A673 (cell line): ENCODE measurements at regions not wholly inside any gene's neighbourhood (a gene's known extent, or its start where the extent isn't known, plus 50 kb on each side); places are given as distances from the start of the nearest gene placed in this dataset.

Experiments used
- BruUV-seq: library from RNA; stranded (reverse); fragments of 400-500 nt; replicated peaks from 2 replicates; lab custom pipeline; 2021; lab: Mats Ljungman, UMichigan
- CTCF ChIA-PET: fragments of 300-600 bp; sonication (Branson Sonifier 250); formaldehyde crosslinking; loops from one replicate; lab custom pipeline; 2022; ENCODE audit warnings: antibody characterized with exemption; lab: Charles Lee
- POLR2A ChIA-PET: fragments of 300-600 bp; sonication (Branson Sonifier 250); formaldehyde crosslinking; loops from one replicate; lab custom pipeline; 2022; ENCODE audit warnings: antibody characterized with exemption; ENCODE audit not compliant: low non-redundant PET; lab: Charles Lee
- DNase-seq: peaks from one replicate; pipeline ENCODE4 v3.0.0-alpha.2; 2015; ENCODE audit warnings: low spot score
- H3K27ac ChIP-seq: fragments of 200-600 bp; sonication (generic); 2 replicates; pipeline ENCODE4 v1.5.1; 2016; ENCODE audit warnings: mixed run types, low read depth, mild to moderate bottlenecking, mixed read lengths, antibody characterized with exemption, low read length; ENCODE audit not compliant: poor library complexity, severe bottlenecking
- H3K27me3 ChIP-seq: fragments of 200-600 bp; sonication (generic); replicated peaks from 2 replicates; pipeline ENCODE4 v1.6.1; 2017; ENCODE audit warnings: mixed run types, low read depth, mild to moderate bottlenecking, mixed read lengths, antibody characterized with exemption, low read length; ENCODE audit not compliant: insufficient read depth, poor library complexity
- H3K36me3 ChIP-seq: fragments of 200-600 bp; sonication (generic); 2 replicates; pipeline ENCODE4 v1.6.1; 2016; ENCODE audit warnings: mixed run types, mild to moderate bottlenecking, mixed read lengths, antibody characterized with exemption, low read length; ENCODE audit not compliant: insufficient read depth, poor library complexity, severe bottlenecking
- H3K4me1 ChIP-seq: fragments of 200-600 bp; sonication (generic); 2 replicates; pipeline ENCODE4 v1.6.1; 2017; ENCODE audit warnings: mixed run types, mild to moderate bottlenecking, mixed read lengths, antibody characterized with exemption, low read length; ENCODE audit not compliant: insufficient read depth, poor library complexity, severe bottlenecking
- H3K4me3 ChIP-seq: fragments of 200-600 bp; sonication (generic); 2 replicates; pipeline ENCODE4 v1.5.1; 2016; ENCODE audit warnings: low read depth, mixed run types, mild to moderate bottlenecking, mixed read lengths, low read length; ENCODE audit not compliant: poor library complexity, severe bottlenecking
- H3K9me3 ChIP-seq: fragments of 200-600 bp; sonication (generic); 2 replicates; pipeline ENCODE4 v1.6.1; 2016; ENCODE audit warnings: mixed run types, low read depth, mild to moderate bottlenecking, mixed read lengths, antibody characterized with exemption, low read length; ENCODE audit not compliant: poor library complexity, severe bottlenecking
- EZH2 ChIP-seq: fragments of 200-600 bp; sonication (generic); IDR thresholded peaks from 2 replicates; pipeline ENCODE4 v1.6.1; 2017; ENCODE audit warnings: borderline replicate concordance, low read depth, mild to moderate bottlenecking, mixed read lengths, antibody characterized with exemption, low read length; ENCODE audit not compliant: poor library complexity, severe bottlenecking
- intact Hi-C: fragments of 100-400 bp; cut with micrococcal nuclease; formaldehyde crosslinking; loops from one replicate; pipeline ENCODE4 v1.10.0; 2022; ENCODE audit not compliant: unreplicated experiment
- TF ChIP-seq, protein P1 (sequence below): fragments of 300-800, 200-600 bp; sonication (generic); conservative IDR thresholded peaks from 2 replicates; pipeline ENCODE4 v1.5.1; 2017; ENCODE audit warnings: low read depth, mild to moderate bottlenecking, antibody characterized with exemption, low read length, moderate library complexity, mixed read lengths

DNA sequence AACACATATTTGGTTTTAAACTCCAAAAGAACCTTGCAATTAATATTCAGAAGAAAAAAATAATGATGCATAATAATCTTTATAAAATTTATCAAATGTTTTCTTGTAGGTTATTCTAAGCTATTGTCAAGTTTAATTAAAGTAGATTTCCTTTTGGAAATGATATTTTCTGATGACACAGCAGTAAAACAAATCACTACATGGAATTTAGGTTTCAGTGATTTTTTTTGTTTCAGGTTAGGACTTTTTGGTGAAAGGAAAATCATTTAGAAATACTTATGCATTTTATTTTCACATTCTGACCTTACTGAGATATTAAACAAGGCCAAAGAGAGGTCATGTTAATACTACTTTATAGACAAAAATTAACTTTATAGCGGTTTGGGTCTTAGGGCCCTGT lies 1067.2 kb downstream of the TMTC2 start:
- no TSS peak for BruUV-seq
- TF ChIP-seq, protein P1, sequence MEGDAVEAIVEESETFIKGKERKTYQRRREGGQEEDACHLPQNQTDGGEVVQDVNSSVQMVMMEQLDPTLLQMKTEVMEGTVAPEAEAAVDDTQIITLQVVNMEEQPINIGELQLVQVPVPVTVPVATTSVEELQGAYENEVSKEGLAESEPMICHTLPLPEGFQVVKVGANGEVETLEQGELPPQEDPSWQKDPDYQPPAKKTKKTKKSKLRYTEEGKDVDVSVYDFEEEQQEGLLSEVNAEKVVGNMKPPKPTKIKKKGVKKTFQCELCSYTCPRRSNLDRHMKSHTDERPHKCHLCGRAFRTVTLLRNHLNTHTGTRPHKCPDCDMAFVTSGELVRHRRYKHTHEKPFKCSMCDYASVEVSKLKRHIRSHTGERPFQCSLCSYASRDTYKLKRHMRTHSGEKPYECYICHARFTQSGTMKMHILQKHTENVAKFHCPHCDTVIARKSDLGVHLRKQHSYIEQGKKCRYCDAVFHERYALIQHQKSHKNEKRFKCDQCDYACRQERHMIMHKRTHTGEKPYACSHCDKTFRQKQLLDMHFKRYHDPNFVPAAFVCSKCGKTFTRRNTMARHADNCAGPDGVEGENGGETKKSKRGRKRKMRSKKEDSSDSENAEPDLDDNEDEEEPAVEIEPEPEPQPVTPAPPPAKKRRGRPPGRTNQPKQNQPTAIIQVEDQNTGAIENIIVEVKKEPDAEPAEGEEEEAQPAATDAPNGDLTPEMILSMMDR, result no peak
- TF ChIP-seq EZH2, result no peak
- Histone ChIP-seq H3K27me3 (no peaks in the 10 kb centered on the region), H3K4me1 (no peaks in the 10 kb centered on the region), H3K36me3 (no peaks in the 10 kb centered on the region), H3K9me3 (no peaks in the 10 kb centered on the region), H3K27ac (no peak overlapping the region), H3K4me3 (no peak overlapping the region)
- ChIA-PET POLR2A (no interaction called here), CTCF (no interaction called here)
- DNase-seq, result no peak
- intact Hi-C loops, result no loop called here

DNA sequence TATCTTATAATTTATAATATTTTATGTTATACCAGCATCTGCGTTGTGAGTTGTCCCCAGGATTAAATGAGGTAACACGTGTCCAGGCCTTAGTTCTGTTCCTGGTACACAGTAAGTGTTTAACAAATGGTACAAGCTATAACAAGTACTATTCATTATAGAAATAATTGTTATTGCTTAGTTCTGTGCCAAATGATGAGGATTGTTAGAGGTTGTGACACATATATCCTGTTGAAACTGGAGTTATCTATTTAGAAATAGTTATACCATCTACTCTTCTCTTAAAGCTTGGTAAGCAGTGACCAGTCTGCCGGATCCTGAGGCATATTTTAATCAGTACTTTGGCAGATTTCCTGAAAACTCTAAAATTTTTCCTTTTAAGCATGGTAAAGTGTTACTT lies 1066.5 kb downstream of the TMTC2 start:
- ChIA-PET CTCF (no interaction called here), POLR2A (no interaction called here)
- no peak overlapping the region for H3K27ac ChIP-seq
- H3K4me3 ChIP-seq, result no peak overlapping the region
- intact Hi-C loops, result no loop called here
- no TSS peak for BruUV-seq
- no peak for DNase-seq
- no peaks in the 10 kb centered on the region for H3K4me1 ChIP-seq
- TF ChIP-seq, protein P1, result no peak
- no peak for TF ChIP-seq EZH2
- no peaks in the 10 kb centered on the region for H3K27me3 ChIP-seq
- H3K36me3 ChIP-seq, result no peaks in the 10 kb centered on the region
- H3K9me3 ChIP-seq, result no peaks in the 10 kb centered on the region

DNA sequence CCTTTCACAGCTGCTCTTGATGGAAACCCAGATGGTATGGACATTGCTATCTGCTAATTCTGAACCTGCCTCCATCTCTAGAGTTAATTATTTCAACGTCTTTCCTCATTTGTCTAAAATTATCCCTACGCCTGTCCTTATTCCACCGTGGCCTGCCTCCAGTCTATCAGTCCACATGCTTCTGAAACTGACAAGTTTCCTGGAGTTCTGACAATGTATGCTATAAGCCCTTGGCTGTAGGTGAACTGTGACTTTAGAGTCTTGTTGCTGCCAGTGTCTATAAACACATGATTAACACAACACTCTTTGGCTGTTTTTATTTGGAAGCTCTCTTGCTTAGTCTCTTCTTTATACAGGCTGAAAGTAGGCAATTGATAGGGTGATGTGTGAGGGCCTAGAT lies 1052.9 kb downstream of the TMTC2 start:
- Histone ChIP-seq H3K4me1 (no peaks in the 10 kb centered on the region), H3K27me3 (no peaks in the 10 kb centered on the region), H3K36me3 (no peaks in the 10 kb centered on the region), H3K9me3 (no peaks in the 10 kb centered on the region), H3K27ac (no peak overlapping the region), H3K4me3 (no peak overlapping the region)
- DNase-seq, result no peak
- BruUV-seq, result no TSS peak
- ChIA-PET POLR2A (no interaction called here), CTCF (no interaction called here)
- intact Hi-C loops, result no loop called here
- TF ChIP-seq, protein P1, result no peak
- no peak for TF ChIP-seq EZH2
